CD4-positive, alpha-beta T cell treated with Interferon alpha-2 for 1 hour (primary cell): ENCODE measurements at regions not wholly inside any gene's neighbourhood (a gene's known extent, or its start where the extent isn't known, plus 50 kb on each side); places are given as distances from the start of the nearest gene placed in this dataset.
"Not testable (repeated sequence)": the region's sequence is repeated elsewhere in the genome, so short reads cannot be mapped to it uniquely, and the experiment has no call there.

ENCODE experiments used
- DNase-seq, 2 donors: peaks; one replicate each; pipeline ENCODE4 v3.0.0-alpha.2; 2020 to 2022

DNA sequence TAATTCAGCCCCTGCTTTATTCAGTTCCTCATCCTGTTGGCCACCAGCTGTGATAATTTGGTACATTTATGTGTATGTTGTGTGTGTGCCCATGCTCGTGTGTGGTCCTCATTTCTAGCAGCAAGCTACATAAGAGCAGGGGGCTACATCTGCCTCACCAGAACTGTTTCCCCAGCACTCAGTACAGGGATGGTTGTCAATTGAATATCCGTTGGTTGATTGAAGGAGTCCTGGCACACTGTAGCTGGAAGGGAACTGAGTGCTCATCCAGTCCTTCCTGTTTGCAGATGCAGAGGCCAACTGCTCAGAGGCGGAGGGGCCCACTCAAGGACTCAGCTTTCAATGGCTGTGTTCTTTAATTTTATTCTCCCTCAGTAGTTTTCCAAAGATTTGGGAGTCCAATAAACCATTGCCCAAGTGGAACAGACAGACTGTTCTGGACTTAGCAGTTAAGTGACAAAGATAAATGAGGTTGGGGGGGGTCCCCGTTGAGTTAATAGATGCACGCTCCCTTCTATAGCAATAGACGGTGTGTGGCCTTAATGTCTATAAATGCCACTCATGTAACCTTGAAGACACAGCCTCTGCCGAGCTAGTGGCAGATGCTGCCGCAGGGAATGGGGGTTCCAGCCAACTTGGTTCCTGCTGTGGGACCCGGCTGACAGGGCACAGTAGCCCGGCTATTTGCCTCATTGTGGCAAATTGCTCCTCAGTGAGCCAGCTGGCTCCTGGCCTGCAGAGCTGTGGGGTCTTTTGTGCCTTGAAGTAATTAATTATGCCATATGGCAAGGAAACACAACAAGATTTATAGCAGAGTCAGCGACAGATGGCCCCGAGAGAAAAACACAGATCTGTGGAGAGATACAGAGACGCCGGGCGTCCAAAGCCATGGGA lies 71.4 kb upstream of the GRK3 start:
- DNase-seq, result no peak

DNA sequence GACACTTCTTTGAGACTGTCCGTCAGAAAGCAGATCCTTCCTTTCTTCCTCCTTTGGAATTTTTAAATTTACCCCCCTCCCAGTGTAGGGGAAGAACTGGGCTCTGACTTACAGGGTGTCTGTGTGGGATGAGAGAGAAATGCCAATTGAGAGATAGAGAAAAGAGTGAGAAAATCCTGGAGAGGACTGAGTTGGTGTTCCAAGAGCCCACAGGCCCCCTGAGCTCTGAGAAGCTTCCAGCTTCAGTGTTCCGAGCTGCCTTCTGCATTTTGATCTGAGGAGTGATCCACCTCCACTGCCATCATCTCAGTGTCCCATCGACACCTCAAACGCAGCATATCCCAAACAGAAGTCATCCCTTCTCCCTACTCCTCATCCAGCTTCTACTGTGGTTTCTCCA lies 70.7 kb upstream of the GRK3 start:
- DNase-seq, result no peak

DNA sequence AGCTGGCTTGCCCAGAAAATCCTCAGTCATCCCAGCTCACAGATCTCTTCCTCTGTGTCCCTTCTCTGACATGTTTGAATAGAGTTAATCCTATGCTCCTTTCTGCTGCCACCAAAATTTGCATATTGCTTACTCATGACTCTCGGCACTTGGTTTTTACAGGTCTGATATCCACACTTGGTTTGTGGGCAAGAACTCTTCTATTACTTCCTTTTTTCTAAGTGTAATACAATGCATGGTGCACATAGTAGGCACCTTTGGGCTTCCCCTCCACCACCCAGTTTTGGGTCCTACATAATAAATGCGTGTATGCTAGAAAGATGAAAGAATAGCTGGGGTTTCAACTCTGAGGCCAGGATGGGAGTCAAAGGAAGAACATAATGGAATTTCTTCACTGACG lies 69.7 kb upstream of the GRK3 start:
- no peak for DNase-seq

DNA sequence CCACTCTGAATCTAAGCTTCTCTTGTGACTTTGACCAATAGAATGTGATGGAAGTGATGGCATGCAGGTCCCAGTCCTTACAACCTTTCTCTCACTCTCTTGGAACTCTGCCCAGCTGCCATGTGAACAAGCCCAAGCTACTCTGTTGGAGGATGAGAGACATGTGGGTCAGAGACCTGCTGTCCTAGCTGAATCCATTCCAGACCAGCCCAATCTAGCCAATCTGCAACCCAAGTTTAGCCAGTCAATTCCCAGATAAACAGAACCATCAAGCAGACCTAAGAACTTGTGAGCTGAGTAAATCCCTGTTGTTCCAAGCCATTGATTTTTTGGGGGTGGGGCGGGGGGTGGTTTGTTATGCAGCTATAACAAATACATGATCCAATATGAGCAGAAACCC lies 69.2 kb upstream of the GRK3 start:
- DNase-seq, result no peak

DNA sequence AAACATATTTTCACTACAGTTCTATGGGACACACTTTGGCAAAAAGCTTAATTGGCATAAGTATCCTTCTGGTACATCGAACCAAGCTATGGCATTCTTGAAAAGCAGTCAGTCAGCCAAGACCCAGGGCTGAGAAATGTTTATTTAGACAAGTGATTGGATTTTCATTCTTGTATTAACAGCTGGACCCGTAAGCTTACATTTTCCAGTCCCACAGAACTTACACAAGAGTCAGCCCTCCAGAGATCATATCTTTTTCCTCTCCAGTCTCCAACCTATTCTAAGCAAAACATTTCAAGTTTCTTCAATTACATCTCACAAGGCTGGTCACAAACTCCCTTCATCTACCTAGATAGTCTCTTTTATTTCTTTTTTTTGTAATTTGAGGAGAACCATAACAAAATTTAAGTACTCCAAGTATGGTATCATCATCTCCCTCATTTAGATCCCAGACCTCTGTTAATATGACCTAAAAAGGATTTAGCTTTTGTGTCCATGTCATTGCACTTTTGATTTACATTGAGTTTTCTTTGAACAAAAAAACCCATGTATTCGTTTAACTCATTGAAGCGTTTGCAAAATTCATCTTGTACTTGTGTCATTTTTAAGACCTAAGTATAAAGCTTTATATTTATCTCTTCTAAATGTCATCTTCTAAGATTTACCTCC lies 67.9 kb upstream of the GRK3 start:
- DNase-seq, result no peak

DNA sequence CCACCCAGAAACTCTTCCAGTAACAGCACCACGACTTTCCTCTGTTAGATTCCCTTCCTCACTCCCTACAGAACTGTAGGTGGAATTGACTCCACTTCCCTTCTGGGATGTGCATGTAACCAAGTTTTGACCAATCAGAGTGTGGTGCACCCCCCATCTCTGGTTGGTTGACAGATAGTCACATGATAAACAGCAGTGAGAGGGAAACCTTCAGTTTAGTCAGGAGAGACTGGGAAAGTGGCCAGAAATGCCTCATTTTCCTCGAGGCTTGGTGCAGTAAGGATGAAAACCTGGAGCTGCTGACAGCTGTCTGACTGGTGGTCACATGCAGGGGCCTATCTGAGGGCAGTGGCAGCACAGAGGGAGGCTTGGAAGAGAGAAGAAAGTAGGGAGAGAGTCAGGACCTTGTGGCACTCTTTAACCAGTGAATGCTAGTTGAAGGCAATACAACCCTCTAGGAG lies 67.3 kb upstream of the GRK3 start:
- DNase-seq, result no peak

DNA sequence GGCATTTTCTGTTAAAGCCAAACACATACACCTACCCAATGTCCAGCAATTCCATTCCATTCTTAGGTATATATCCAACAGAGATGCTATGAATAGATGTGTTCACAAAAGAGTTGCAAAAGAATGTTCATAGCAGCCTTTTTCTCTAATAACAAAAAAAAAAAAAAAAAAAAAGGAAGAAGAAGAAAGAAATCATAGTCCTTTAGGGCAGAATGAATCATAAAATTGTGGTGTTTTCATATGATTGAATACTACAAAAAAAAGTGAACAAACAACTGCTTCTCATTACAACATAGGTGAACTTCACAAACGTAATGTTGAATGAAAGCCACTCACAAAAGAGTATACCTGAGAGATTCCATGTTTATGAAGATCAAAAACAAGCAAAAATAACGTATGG lies 66.8 kb upstream of the GRK3 start:
- no peak for DNase-seq

DNA sequence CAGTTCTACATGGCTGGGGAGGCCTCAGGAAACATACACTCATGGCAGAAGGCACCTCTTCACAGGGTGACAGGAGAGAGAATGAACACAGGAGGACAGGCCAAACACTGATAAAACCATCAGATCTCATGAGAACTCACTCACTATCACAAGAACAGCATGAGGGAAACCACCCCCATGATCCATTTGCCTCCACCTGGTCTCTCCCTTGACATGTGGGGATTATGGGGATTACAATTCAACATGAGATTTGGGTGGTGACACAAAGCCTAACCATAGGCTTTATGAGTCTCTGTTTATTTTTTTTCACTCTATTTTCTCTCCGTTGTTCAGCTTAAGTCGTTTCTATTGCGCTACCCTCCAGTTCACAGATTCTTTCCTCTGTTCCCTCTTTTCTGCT lies 63.8 kb upstream of the GRK3 start:
- not testable (repeated sequence) for DNase-seq

DNA sequence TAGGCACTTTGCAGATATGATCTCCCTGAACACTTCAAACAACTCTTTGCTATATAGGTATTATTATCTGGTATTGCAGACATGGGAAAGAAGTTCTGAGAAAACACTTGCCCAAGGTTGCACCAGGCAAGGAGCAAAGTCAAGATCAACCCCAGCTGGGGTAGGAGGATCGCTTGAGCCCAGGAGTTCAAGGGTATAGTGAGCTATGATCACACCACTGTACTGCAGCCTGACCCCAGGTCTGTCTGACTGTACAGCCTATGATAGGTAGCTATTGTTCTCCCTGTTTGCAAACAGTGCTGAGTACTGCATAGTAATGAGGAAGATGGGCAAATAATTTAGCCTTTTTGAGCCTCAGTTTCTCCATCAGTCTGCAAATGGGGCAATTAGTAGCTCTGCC lies 60.5 kb upstream of the GRK3 start:
- DNase-seq, result not testable (repeated sequence)

DNA sequence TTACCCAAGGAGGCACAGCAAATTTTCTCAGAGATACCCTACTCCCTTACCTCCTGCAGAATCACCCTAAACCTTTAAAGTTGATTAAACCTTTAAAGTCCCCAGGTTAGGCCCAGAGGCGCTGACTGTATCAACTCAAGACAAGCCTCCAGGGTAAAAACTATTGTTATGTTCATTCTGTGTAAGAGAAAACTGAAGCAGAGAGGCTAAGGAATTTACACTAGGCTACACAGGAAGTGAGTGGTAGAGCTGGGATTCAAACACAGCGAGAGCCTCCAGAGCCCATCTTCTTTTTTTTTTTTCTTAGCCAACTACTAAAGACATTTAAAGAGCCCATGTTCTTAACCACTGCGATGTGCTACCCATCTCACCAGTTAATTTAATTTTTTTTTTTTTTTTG lies 56.3 kb upstream of the GRK3 start:
- no peak for DNase-seq

DNA sequence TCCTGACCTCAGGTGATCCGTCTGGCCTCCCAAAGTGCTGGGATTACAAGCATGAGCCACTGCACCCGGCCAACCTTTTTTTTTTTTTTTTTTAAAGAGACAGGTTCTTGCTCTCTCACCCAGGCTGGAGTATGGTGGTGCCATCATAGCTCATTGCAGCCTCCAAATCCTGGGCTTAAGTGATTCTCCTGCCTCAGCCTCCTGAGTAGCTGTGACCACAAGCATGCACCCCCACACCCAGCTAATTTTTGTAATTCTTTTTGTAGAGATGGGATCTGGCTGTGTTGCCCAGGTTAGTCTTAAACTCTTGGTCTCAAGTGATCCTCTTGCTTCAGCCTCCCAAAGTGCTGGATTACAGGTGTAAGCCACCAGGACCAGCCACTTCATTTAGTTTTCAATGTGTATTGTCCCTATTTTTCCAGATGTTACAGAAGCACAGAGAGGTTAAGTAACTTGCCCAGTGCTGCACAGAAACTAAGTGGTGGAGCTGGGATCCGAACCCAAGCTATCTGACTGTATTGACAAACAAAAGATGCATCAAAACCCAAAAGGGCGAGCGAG lies 55.6 kb upstream of the GRK3 start:
- DNase-seq, result no peak

DNA sequence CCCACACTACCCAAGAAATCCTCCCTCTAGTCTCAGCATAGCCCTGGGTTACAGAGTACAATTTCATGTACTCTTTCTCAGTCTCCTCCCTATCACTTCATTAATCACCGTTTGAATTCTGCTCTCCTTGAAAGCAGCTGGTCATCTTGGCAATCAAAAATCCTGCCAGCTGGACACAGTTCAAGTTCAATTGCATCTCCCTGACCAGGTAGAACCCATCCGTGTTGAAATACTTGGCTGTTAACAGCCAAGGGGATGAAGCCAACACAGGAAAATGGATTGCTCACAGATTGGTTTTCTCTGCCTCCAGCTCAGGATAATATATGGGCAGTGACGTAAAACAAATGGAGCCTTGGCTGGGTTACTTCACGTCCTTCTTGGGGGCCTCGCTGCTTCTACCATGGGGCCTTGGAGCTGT lies 55.1 kb upstream of the GRK3 start:
- DNase-seq, result no peak

DNA sequence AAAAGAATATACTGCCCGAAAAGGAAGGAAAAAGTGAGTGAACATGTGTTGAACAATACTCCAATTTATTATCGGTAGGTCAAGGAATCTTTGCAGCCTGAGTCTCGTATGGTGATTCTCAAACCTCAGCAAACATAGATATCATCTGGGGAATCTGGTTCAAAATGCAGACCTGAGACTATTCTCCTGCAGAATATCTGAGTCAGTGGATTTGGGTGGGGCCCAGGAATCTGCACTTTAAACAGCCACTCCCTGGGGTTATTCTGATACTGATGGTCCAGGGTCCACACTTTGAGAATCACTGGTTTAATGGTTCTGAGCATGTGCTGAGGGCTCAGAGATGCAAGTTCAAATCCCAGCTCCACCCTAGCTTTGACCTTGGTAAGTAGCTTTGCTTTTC lies 53.6 kb upstream of the GRK3 start:
- no peak for DNase-seq

DNA sequence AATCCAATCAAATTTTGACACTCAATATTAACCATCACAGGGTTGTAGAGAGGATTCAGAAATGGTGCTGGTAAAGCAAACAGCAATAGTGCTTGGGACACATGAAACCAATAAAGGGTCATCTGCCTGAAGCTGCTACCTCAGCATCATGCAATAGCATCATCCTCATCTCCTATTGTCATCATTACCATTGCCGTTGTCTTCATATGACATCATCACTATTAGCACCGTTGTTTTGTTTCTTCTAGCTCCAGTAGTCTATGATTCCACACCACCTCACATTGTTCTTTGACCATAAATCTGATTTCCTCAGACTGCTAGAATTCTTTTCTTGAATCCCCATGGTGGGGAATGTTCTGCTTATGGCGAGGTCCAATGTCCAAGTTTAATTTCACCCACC lies 52.8 kb upstream of the GRK3 start:
- DNase-seq, result no peak

DNA sequence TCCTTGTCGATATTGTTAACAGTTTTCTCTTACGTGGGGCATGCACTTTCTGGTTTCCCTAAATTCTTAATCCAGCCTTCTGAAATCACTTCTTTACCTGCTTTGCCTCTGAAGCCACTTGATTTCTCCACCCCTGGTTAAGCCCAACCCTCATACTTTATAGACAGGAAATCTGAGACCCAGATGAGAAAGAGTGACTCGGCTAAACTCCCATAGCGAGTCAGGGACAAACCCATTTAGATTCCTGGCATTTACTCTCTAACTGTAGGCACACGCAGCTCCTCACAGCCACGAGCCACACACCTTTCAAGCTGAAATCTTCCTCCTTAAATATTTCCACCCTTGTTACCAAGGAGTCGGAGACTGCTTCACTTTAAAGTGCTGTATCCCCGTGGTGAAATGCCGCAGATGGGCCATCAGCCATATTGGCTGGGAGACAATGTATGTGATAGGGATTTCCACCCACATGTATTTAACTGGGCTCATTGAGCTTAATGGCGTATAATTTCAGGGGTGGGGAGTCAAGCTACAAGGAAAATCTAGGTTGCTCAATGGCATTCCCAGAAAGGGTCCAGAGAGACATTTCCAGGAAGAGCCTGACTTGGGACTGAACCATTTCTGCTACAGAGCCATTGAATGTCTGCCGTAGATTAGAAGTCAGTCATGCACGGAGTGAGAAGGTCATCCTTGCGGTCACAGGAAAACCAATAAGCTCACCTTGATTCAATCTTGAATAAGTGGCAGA lies 49.9 kb upstream of the GRK3 start:
- no peak for DNase-seq
